ENCODE measurements at regions not wholly inside any gene's neighbourhood (a gene's known extent, or its start where the extent isn't known, plus 50 kb on each side); places are given as distances from the start of the nearest gene placed in this dataset.

GRCh38 chr2:239690651-239691631 is 290.1 kb upstream of the HDAC4 start:
- Histone ChIP-seq H3K4me3 (replicated peaks in 1 of 4; ENCODE audit: control extremely low read depth in 1 of 4, insufficient read depth in 1 of 4, low read depth in 3 of 4, low read length in 4 of 4) (no peak overlapping the region), H3K9me3 (ENCODE audit: control insufficient read depth, insufficient read depth, low read depth, low read length) (no peaks in the 10 kb centered on the region), H3K27me3 (ENCODE audit: control insufficient read depth, insufficient read depth, low read length) (no peaks in the 10 kb centered on the region), H2AFZ (ENCODE audit: low read length) (no peak overlapping the region), H3K4me2 (ENCODE audit: extremely low read depth, insufficient read depth, low read length) (no peak overlapping the region), H3K4me1 (ENCODE audit: control insufficient read depth, extremely low read depth, insufficient read depth, low read length) (no peaks in the 10 kb centered on the region), H3K9ac (ENCODE audit: insufficient read depth, low read length) (no peak overlapping the region), H3K27ac (ENCODE audit: insufficient read depth, low read length) (no peak overlapping the region), H3K79me2 (ENCODE audit: control insufficient read depth, insufficient read depth, low read length) (no peaks in the 10 kb centered on the region), H3K36me3 (ENCODE audit: control insufficient read depth, insufficient read depth, low read length) (no peaks in the 10 kb centered on the region), H4K20me1 (ENCODE audit: control insufficient read depth, extremely low read depth, insufficient read depth, low read length) (no peaks in the 10 kb centered on the region)
- TF ChIP-seq EZH2 (IDR thresholded peaks at IDR 0.05; ENCODE audit: low read length, missing control alignments), result no peak
- TF ChIP-seq, protein P1, sequence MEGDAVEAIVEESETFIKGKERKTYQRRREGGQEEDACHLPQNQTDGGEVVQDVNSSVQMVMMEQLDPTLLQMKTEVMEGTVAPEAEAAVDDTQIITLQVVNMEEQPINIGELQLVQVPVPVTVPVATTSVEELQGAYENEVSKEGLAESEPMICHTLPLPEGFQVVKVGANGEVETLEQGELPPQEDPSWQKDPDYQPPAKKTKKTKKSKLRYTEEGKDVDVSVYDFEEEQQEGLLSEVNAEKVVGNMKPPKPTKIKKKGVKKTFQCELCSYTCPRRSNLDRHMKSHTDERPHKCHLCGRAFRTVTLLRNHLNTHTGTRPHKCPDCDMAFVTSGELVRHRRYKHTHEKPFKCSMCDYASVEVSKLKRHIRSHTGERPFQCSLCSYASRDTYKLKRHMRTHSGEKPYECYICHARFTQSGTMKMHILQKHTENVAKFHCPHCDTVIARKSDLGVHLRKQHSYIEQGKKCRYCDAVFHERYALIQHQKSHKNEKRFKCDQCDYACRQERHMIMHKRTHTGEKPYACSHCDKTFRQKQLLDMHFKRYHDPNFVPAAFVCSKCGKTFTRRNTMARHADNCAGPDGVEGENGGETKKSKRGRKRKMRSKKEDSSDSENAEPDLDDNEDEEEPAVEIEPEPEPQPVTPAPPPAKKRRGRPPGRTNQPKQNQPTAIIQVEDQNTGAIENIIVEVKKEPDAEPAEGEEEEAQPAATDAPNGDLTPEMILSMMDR (conservative IDR thresholded peaks at IDR 0.05 in 1 of 2, IDR thresholded peaks at IDR 0.05 in 1 of 2; ENCODE audit: low read depth in 1 of 2, low read length in 2 of 2), result no peak
- DNase-seq (ENCODE audit: low read depth in 2 of 2), result no peak

GRCh38 chr2:239689985-239690384 is 289.2 kb upstream of the HDAC4 start:
- H2AFZ ChIP-seq (ENCODE audit: low read length), result no peak overlapping the region
- no peak overlapping the region for H3K4me2 ChIP-seq (ENCODE audit: extremely low read depth, insufficient read depth, low read length)
- no peaks in the 10 kb centered on the region for H3K36me3 ChIP-seq (ENCODE audit: control insufficient read depth, insufficient read depth, low read length)
- no peaks in the 10 kb centered on the region for H3K9me3 ChIP-seq (ENCODE audit: control insufficient read depth, insufficient read depth, low read depth, low read length)
- H3K4me1 ChIP-seq (ENCODE audit: control insufficient read depth, extremely low read depth, insufficient read depth, low read length), result no peaks in the 10 kb centered on the region
- no peaks in the 10 kb centered on the region for H3K27me3 ChIP-seq (ENCODE audit: control insufficient read depth, insufficient read depth, low read length)
- no peaks in the 10 kb centered on the region for H3K79me2 ChIP-seq (ENCODE audit: control insufficient read depth, insufficient read depth, low read length)
- H3K9ac ChIP-seq (ENCODE audit: insufficient read depth, low read length), result no peak overlapping the region
- TF ChIP-seq, protein P1 (conservative IDR thresholded peaks at IDR 0.05 in 1 of 2, IDR thresholded peaks at IDR 0.05 in 1 of 2; ENCODE audit: low read depth in 1 of 2, low read length in 2 of 2), result no peak
- TF ChIP-seq EZH2 (IDR thresholded peaks at IDR 0.05; ENCODE audit: low read length, missing control alignments), result no peak
- DNase-seq (ENCODE audit: low read depth in 2 of 2), result no peak
- H4K20me1 ChIP-seq (ENCODE audit: control insufficient read depth, extremely low read depth, insufficient read depth, low read length), result no peaks in the 10 kb centered on the region
- H3K4me3 ChIP-seq (replicated peaks in 1 of 4; ENCODE audit: control extremely low read depth in 1 of 4, insufficient read depth in 1 of 4, low read depth in 3 of 4, low read length in 4 of 4), result no peak overlapping the region
- no peak overlapping the region for H3K27ac ChIP-seq (ENCODE audit: insufficient read depth, low read length)

- H2AFZ ChIP-seq (ENCODE audit: low read length), result no peak overlapping the region
- DNase-seq (ENCODE audit: low read depth in 2 of 2), result no peak
- TF ChIP-seq, protein P1 (conservative IDR thresholded peaks at IDR 0.05 in 1 of 2, IDR thresholded peaks at IDR 0.05 in 1 of 2; ENCODE audit: low read depth in 1 of 2, low read length in 2 of 2), result no peak
- TF ChIP-seq EZH2 (IDR thresholded peaks at IDR 0.05; ENCODE audit: low read length, missing control alignments), result no peak
- H3K27ac ChIP-seq (ENCODE audit: insufficient read depth, low read length), result no peak overlapping the region
- no peaks in the 10 kb centered on the region for H3K27me3 ChIP-seq (ENCODE audit: control insufficient read depth, insufficient read depth, low read length)
- H3K4me1 ChIP-seq (ENCODE audit: control insufficient read depth, extremely low read depth, insufficient read depth, low read length), result no peaks in the 10 kb centered on the region
- H3K9ac ChIP-seq (ENCODE audit: insufficient read depth, low read length), result no peak overlapping the region
- H3K4me2 ChIP-seq (ENCODE audit: extremely low read depth, insufficient read depth, low read length), result no peak overlapping the region
- no peaks in the 10 kb centered on the region for H3K79me2 ChIP-seq (ENCODE audit: control insufficient read depth, insufficient read depth, low read length)
- H3K9me3 ChIP-seq (ENCODE audit: control insufficient read depth, insufficient read depth, low read depth, low read length), result no peaks in the 10 kb centered on the region
- no peaks in the 10 kb centered on the region for H3K36me3 ChIP-seq (ENCODE audit: control insufficient read depth, insufficient read depth, low read length)
- no peak overlapping the region for H3K4me3 ChIP-seq (replicated peaks in 1 of 4; ENCODE audit: control extremely low read depth in 1 of 4, insufficient read depth in 1 of 4, low read depth in 3 of 4, low read length in 4 of 4)
- no peaks in the 10 kb centered on the region for H4K20me1 ChIP-seq (ENCODE audit: control insufficient read depth, extremely low read depth, insufficient read depth, low read length)
Measured at GRCh38 chr2:239689410-239689809, 288.6 kb upstream of the HDAC4 start.
